A673 (cell line): ENCODE measurements at regions not wholly inside any gene's neighbourhood (a gene's known extent, or its start where the extent isn't known, plus 50 kb on each side); places are given as distances from the start of the nearest gene placed in this dataset.

Experiments used
- BruUV-seq: library from RNA; stranded (reverse); fragments of 400-500 nt; replicated peaks from 2 replicates; lab custom pipeline; 2021; lab: Mats Ljungman, UMichigan
- CTCF ChIA-PET: fragments of 300-600 bp; sonication (Branson Sonifier 250); formaldehyde crosslinking; loops from one replicate; lab custom pipeline; 2022; ENCODE audit warnings: antibody characterized with exemption; lab: Charles Lee
- POLR2A ChIA-PET: fragments of 300-600 bp; sonication (Branson Sonifier 250); formaldehyde crosslinking; loops from one replicate; lab custom pipeline; 2022; ENCODE audit warnings: antibody characterized with exemption; ENCODE audit not compliant: low non-redundant PET; lab: Charles Lee
- DNase-seq: peaks from one replicate; pipeline ENCODE4 v3.0.0-alpha.2; 2015; ENCODE audit warnings: low spot score
- H3K27ac ChIP-seq: fragments of 200-600 bp; sonication (generic); 2 replicates; pipeline ENCODE4 v1.5.1; 2016; ENCODE audit warnings: mixed run types, low read depth, mild to moderate bottlenecking, mixed read lengths, antibody characterized with exemption, low read length; ENCODE audit not compliant: poor library complexity, severe bottlenecking
- H3K27me3 ChIP-seq: fragments of 200-600 bp; sonication (generic); replicated peaks from 2 replicates; pipeline ENCODE4 v1.6.1; 2017; ENCODE audit warnings: mixed run types, low read depth, mild to moderate bottlenecking, mixed read lengths, antibody characterized with exemption, low read length; ENCODE audit not compliant: insufficient read depth, poor library complexity
- H3K36me3 ChIP-seq: fragments of 200-600 bp; sonication (generic); 2 replicates; pipeline ENCODE4 v1.6.1; 2016; ENCODE audit warnings: mixed run types, mild to moderate bottlenecking, mixed read lengths, antibody characterized with exemption, low read length; ENCODE audit not compliant: insufficient read depth, poor library complexity, severe bottlenecking
- H3K4me1 ChIP-seq: fragments of 200-600 bp; sonication (generic); 2 replicates; pipeline ENCODE4 v1.6.1; 2017; ENCODE audit warnings: mixed run types, mild to moderate bottlenecking, mixed read lengths, antibody characterized with exemption, low read length; ENCODE audit not compliant: insufficient read depth, poor library complexity, severe bottlenecking
- H3K4me3 ChIP-seq: fragments of 200-600 bp; sonication (generic); 2 replicates; pipeline ENCODE4 v1.5.1; 2016; ENCODE audit warnings: low read depth, mixed run types, mild to moderate bottlenecking, mixed read lengths, low read length; ENCODE audit not compliant: poor library complexity, severe bottlenecking
- H3K9me3 ChIP-seq: fragments of 200-600 bp; sonication (generic); 2 replicates; pipeline ENCODE4 v1.6.1; 2016; ENCODE audit warnings: mixed run types, low read depth, mild to moderate bottlenecking, mixed read lengths, antibody characterized with exemption, low read length; ENCODE audit not compliant: poor library complexity, severe bottlenecking
- CTCF ChIP-seq: fragments of 300-800, 200-600 bp; sonication (generic); conservative IDR thresholded peaks from 2 replicates; pipeline ENCODE4 v1.5.1; 2017; ENCODE audit warnings: low read depth, mild to moderate bottlenecking, antibody characterized with exemption, low read length, moderate library complexity, mixed read lengths
- EZH2 ChIP-seq: fragments of 200-600 bp; sonication (generic); IDR thresholded peaks from 2 replicates; pipeline ENCODE4 v1.6.1; 2017; ENCODE audit warnings: borderline replicate concordance, low read depth, mild to moderate bottlenecking, mixed read lengths, antibody characterized with exemption, low read length; ENCODE audit not compliant: poor library complexity, severe bottlenecking
- intact Hi-C: fragments of 100-400 bp; cut with micrococcal nuclease; formaldehyde crosslinking; loops from one replicate; pipeline ENCODE4 v1.10.0; 2022; ENCODE audit not compliant: unreplicated experiment

- POLR2A ChIA-PET, result no interaction called here
- CTCF ChIA-PET, result no interaction called here
- no peaks in the 10 kb centered on the region for H3K9me3 ChIP-seq
- intact Hi-C loops, result no loop called here
- no TSS peak for BruUV-seq
- TF ChIP-seq EZH2, result no peak
- TF ChIP-seq CTCF, result no peak
- no peaks in the 10 kb centered on the region for H3K27me3 ChIP-seq
- H3K27ac ChIP-seq, result no peak overlapping the region
- DNase-seq, result no peak
- no peaks in the 10 kb centered on the region for H3K36me3 ChIP-seq
- no peaks in the 10 kb centered on the region for H3K4me1 ChIP-seq
- no peak overlapping the region for H3K4me3 ChIP-seq
Measured at GRCh38 chr12:43022838-43023237, 433.3 kb upstream of the PRICKLE1 start.

- no peaks in the 10 kb centered on the region for H3K27me3 ChIP-seq
- H3K36me3 ChIP-seq, result no peaks in the 10 kb centered on the region
- no peak overlapping the region for H3K27ac ChIP-seq
- H3K9me3 ChIP-seq, result no peaks in the 10 kb centered on the region
- ChIA-PET POLR2A (no interaction called here), CTCF (no interaction called here)
- DNase-seq, result no peak
- no peak for TF ChIP-seq CTCF
- TF ChIP-seq EZH2, result no peak
- H3K4me3 ChIP-seq, result no peak overlapping the region
- H3K4me1 ChIP-seq, result no peaks in the 10 kb centered on the region
- no TSS peak for BruUV-seq
- intact Hi-C loops, result no loop called here
Measured at GRCh38 chr12:43015090-43015737, 425.7 kb upstream of the PRICKLE1 start.

GRCh38 chr12:43011383-43011926, 421.9 kb upstream of the PRICKLE1 start:
- Histone ChIP-seq H3K27ac (no peak overlapping the region), H3K36me3 (no peaks in the 10 kb centered on the region), H3K4me3 (no peak overlapping the region), H3K27me3 (no peaks in the 10 kb centered on the region), H3K4me1 (no peaks in the 10 kb centered on the region), H3K9me3 (no peaks in the 10 kb centered on the region)
- BruUV-seq, result no TSS peak
- no peak for DNase-seq
- ChIA-PET CTCF (no interaction called here), POLR2A (no interaction called here)
- TF ChIP-seq EZH2 (no peak), CTCF (no peak)
- intact Hi-C loops, result no loop called here
